ENCODE measurements at regions not wholly inside any gene's neighbourhood (a gene's known extent, or its start where the extent isn't known, plus 50 kb on each side); places are given as distances from the start of the nearest gene placed in this dataset.
"Not testable (repeated sequence)": the region's sequence is repeated elsewhere in the genome, so short reads cannot be mapped to it uniquely, and the experiment has no call there.

DNA sequence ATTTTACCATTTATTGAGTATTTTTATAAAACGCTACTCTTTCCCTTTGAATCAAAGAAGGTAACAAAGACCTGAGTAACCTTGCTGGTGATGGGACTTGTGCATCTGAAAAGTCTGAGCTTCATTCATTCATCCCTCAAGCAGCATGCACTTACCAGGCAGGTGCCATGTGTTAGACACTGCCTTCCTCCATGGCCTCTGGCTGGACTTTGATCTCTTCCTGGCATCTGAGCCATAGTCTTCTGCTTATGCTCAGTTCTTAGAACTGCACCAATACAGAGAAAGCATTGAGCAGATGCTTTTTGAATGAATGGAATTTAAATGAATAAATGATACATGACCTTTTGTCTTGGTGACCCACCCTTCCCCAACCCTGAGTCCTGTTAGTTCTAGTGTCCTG lies 251.4 kb upstream of the COPS8 start:
- no peak for DNase-seq

DNA sequence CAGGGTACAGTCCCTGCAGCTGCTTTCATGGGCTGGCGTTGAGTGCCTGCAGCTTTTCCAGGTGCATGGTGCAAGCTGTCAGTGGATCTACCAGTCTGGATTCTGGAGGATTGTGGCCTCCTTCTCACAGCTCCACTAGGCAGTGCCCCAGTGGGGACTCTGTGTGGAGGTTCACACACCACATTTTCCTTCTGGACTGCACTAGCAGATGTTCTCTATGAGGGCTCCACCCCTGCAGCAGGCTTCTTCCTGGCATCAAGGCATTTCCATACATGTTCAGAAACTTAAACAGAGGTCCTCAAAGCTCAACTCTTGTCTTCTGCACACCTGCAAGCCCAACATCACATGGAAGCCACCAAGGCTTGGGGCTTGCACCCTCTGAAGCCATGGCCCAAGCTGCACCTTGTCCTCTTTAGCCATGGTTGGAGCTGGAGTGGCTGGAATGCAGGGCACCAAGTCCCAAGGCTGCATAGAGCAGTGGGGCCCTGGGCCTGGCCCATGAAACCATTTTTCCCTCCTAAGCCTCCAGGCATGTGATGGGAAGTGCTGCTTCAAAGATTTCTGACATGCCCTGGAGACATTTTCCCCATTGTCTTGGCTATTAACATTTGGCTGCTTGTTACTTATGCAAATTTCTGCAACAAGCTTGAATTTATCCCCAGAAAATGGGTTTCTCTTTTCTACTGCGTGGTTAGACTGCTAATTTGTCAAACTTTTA lies 250.2 kb upstream of the COPS8 start:
- DNase-seq, result no peak

DNA sequence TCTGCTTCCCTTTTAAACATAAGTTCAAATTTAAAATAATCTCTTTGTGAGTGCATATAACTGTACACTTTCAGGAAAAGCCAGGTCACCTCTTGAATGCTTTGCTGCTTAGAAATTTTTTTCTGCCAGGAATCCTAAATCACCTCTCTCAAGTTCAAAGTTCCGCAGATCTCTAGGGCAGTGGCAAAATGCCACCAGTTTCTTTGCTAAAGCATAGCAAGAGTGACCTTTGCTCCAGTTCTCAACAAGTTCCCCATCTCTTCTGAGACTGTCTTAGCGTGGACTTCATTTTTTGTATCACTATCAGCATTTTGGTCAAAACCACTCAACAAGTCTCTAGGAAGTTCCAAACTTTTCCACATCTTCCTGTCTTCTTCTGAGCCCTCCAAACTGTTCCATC lies 249.7 kb upstream of the COPS8 start:
- not testable (repeated sequence) for DNase-seq

DNA sequence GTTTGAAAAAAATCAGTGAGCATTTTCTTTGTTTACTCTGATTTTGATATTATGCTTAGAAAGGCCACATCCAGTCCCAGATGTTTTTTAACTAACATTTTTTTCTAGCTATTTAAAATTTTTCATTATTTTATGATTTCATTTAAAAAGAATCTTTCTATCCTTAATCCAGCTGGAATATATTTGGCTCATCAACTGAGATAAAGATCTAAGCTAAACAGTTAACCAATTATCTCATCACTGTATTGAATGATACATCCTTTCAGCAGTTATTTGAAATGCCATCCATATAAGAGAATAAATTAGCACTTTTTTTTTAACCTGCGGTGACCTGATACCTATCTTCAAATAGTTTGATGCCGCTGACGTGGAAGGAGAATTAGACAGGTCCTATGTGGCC lies 245.5 kb upstream of the COPS8 start:
- no peak for DNase-seq

DNA sequence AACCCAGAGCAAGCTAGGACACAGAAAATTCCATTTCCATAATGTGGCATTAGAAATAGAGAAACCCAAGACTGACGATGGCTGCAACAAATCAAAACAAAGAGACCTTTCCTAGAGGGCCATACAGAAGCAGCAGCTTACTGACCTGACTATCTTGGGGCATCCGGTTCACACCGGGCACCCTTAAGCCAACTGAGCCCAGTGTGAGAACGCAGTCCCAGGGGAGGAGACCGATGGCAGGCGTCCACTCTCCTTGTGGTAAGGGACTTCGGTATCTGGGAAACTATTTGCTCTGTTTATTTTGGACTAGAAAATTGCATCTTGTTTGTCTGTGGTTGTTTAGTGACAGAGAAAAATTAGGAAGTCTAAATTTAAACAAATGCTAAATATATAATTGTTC lies 244.8 kb upstream of the COPS8 start:
- no peak for DNase-seq

DNA sequence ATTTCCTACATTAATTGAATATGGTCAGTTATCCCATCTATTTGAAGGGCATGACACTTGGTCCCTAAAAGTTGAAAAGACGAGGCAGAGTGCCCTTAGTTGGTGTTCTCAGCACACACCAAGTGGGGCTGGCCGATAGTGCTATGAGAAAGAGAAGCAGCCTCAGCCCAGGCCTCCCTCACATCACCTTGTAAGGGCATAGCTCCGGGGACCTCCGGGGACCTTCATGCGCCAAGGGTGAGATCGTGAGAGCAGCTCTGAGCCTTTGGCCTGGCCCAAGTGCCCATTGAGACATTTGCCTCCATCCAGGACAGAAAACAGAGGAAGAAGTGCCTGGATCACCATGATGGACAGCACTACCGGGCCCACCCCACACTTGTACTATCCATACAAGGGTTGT lies 244.3 kb upstream of the COPS8 start:
- no peak for DNase-seq

DNA sequence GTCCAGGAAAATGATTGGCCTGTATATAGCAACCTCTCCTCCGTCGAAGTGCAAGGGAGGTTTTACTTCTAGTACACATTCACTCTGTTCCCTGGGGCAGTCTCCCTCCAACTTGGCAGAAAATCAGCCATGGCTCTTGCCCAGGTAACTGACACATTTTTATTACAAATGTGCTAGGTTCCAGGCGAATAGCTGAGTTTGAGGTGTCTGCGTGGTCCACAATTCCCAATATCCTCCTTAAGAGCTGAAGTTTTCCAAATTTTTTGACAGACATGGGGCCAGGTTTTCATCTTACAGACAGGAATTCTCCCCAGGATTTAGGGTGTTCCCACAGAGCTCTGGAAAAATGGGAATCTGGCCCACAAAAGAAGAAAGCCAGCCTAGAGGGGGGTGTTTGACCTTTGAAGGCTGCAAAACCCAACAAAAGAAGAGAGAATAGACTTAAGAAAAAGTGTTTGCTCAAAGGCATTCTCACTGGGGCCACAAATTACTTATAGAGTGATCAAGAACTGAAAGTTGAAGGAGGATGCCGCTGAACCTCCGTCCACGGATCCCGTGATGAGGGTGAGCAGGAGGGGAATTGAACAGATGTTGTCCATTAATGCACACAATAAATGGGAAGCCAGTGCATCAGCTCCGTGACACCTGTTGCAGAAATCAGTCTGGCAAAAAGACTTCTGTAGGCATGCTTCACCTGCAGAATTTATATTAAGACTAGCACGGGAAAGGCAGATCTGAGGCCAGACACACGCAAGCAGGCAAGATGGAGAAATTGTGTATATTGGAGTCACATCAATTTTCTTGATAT lies 242.3 kb upstream of the COPS8 start:
- no peak for DNase-seq

DNA sequence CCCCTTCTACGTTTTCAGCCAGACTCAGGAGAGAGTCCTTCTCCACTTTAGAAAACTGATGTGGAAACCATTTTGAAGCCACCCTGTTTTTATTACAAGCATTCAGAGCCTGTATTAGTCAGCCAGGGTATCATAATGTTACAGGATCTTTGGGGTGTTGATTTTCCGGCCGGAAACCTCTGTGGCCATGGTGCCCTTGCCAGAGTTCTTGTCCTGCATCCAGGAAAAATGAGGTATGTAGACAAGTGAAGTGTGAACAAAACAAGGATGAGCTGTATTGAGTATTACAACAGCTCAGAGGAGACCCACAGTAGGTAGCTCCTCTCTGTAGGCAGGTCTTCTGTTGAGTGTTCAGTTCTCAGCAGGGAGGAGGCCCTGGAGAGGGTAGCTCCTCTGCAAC lies 241.0 kb upstream of the COPS8 start:
- no peak for DNase-seq

DNA sequence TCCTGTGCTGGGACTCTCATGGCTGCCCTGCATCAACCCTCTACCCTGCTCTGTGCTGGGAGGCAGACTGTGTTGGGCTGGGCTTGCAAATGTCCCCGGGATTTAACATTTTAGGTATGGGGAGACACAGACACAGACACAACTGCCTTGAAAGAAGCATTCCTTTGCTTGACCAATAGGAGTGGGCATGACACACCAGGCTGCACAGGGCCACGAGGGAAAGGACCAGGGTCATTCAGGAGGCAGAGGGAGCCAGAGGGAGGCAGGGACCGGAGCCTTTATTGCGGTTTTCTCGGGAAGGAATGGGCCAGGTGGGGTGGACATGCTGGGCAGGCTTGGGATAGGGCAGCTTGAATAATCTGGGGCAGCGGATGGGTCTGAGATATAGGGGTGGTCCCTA lies 238.7 kb upstream of the COPS8 start:
- no peak for DNase-seq

DNA sequence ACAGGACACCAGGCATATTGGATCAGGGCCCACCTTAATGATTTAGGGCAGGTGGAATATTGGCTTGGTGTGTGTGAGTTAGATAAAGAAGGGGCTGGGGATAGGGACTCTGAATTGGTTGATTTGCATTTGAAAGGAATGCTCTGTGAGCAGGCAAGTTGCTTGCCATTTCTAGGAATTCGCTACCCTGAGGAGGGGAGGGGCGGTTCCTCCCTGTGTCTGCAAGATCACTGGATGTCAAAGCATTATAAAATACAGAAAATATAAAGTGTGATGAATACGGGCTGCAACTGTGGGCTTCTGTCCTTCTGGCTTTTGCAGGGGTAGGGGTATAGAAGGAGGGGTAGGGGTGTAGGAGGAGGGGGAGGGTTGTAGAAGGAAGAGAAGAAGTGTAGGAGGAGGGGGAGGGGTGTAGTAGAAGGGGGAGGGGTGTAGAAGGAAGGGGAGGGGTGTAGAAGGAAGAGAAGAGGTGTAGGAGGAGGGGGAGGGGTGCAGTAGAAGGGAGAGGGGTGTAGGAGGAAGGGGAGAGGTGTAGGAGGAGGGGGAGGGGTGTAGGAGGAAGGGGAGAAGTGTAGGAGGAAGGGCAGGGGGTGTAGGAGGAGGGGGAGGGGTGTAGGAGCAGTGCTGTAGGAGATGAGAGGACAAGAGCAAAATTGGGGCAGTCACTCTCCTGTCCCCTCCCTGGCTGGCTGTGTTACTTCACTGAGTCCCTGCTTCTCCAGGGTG lies 238.0 kb upstream of the COPS8 start:
- no peak for DNase-seq

DNA sequence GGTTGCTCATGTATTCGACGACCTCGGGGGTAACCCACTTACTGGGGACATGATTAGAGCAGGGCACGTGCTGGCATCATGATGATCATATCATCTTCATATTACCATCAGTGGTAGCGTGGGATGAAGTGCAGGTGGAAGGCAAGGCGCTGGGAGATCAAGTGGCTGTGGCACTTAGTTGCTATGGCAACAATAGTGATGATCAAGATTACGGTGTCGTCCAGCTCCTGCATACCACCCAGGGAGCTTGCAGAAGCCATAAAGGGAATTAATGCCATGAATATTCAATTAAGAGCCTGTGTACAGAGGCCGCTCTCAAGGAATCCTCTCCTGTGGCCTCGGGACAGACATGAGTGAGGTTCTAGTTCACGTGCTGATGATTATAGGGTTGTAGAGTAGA lies 237.2 kb upstream of the COPS8 start:
- DNase-seq, result no peak

DNA sequence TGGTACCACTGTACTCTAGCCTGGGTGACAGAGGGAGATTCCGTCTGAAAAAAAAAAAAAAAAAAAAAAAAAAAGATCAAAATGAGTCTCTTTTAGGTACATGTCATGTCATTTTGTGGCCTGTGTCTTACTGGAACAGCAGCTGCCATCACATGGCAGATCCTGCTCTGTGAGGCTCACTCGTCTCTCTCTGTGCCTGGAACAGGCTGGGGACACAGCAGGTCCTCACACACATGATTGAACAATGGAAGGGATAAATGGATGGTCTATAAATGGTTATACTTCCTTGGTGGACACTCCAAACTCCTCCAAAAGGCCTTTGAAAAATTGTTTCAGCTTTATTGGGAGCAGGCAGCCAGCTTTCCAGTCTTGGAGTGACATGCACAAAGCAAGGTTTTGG lies 236.2 kb upstream of the COPS8 start:
- DNase-seq, result no peak

DNA sequence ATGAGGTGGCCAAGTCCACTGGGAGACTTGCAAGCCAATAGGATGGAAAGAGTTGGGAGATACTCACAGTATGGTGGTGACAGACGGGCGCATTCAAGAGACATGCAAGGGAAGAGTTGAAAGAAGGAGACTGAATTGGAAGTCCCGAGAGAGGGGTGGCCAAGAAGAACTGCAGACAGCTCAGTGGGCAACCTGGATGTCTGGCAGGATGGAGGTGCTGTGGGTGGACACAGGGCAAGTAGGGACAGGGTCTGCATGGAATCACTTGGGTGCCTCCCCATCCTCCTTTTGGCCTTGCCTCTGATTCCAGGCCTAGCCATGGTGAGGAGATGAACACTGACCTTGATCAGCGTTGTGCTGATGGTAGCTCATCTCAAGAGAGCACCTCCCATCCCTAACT lies 235.7 kb upstream of the COPS8 start:
- no peak for DNase-seq

DNA sequence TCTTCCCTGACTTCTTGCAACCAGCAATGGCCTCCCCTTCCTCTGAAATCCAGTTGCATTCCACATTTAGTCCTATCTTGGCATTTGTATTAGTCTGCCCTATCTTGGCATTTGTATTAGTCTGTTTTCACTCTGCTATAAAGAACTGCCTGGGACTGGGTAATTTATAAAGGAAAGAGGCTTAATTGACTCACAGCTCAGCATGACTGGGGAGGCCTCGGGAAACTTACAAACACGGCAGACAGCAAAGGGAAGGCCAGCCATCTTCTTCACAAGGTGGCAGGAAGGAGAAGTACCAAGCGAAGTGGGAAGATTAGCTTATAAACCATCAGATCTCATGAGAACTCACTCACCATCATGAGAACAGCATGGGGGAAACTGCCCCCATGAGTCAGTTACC lies 234.5 kb upstream of the COPS8 start:
- DNase-seq, result no peak

DNA sequence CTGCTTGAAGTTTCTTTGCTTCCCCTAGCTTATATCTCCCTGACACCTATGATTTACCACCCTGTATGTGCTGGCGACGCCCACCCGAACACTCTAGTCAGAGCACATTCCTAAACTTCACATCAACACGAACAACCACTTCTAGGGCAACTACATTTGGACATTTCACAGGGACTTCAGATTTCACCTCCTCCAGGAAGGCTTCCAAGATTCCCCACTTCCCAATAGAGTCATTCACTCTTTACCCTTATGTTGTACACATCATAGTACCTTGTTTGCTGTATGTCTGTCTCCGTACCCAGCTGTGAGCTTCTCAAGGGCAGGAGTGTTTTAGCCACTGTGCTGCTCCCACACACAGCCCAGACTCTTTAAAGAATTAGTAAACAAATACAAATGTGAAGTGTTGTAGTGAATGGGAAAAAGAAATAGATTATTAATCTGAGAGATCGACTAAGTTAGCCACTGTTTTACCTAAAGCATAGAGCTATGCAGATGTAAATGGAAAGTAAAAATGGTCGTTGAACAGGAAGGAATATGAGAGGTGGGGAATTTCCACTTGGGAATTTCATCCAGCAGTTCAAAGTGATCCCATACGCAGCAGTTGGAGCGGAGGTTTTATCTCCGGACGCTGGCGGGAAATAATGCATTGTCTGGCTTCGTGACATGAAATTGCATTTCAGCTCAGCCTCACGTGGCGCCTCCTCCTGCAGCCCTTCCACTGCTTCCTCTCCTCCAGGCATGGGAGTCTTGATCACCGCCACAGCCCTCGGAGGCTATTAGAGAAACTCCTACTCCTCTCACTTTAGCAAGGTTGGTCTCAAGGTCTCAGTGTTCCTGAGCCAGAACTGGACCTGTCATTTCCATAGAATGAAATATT lies 233.4 kb upstream of the COPS8 start:
- DNase-seq, result no peak

DNA sequence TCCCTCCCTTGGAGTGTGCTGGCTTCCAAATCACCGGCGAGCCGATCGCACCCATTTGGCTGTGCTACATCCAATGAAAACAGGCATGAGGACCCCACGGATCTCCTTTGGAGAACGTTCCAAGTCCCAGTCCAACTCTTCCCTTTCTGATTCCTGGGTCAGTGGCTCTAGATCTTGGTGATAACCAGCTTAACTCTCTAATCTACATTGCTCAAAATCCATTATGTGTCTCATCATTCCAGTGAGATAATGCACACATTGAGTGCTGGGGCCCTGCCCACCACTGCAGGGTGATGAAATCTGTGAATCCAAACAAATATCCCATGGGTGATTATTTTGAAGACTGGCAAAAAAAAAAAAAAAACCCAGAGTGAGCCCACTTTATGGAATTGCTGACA lies 232.7 kb upstream of the COPS8 start:
- DNase-seq, result no peak

DNA sequence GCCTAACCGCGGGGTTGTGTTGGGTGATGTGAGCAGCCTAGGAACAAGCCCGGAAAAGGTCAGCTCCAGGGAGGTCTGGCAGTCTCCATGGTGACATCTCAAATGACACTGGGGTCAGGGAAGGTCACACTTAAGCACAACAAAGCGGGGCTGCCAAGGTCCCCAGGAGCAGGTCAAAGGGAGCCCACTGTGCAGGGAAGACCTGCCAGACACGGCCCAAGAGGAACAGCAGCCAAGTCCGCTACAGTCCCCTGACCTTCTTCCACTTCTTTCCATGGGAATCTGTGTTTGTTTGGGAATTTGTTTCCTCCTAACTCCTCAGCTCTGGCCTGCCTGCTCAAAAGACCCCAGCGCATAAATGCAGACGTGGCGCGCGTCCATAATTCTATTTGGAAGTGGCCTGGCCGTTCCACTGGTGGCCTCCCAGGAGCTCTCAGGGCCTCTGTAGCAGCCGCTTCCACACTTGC lies 232.1 kb upstream of the COPS8 start:
- no peak for DNase-seq

DNA sequence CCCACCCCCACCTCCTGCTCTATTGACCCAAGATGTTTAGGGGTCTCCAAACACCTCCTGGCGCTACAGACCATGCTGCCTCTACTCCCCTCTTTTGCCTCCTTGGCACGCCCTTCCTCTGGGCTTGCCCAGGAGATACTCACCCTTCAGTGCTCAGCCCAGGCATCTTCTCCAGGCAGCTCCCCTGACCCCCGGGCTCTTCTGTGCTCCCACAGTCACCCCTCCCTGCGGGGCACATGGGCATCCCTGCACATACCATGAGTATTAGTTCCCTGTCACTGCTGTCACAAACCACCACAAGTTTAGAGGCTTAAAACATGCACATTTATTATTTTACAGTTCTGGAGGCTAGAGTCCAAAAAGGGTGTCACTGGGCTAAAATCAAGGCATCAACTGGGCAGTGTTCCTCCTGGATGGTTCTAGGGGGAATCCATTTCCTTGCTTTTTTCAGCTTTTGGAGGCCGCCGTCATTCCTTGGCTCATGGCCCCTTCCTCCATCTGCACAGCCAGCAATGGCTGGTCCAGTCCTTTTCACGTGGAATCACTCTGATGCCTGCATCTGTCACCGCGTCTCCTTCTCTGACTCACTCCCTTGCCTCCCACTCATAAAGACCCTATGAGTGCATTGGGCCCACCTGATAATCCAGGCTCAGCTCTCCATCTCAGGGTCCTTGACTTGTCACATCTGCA lies 230.4 kb upstream of the COPS8 start:
- no peak for DNase-seq

DNA sequence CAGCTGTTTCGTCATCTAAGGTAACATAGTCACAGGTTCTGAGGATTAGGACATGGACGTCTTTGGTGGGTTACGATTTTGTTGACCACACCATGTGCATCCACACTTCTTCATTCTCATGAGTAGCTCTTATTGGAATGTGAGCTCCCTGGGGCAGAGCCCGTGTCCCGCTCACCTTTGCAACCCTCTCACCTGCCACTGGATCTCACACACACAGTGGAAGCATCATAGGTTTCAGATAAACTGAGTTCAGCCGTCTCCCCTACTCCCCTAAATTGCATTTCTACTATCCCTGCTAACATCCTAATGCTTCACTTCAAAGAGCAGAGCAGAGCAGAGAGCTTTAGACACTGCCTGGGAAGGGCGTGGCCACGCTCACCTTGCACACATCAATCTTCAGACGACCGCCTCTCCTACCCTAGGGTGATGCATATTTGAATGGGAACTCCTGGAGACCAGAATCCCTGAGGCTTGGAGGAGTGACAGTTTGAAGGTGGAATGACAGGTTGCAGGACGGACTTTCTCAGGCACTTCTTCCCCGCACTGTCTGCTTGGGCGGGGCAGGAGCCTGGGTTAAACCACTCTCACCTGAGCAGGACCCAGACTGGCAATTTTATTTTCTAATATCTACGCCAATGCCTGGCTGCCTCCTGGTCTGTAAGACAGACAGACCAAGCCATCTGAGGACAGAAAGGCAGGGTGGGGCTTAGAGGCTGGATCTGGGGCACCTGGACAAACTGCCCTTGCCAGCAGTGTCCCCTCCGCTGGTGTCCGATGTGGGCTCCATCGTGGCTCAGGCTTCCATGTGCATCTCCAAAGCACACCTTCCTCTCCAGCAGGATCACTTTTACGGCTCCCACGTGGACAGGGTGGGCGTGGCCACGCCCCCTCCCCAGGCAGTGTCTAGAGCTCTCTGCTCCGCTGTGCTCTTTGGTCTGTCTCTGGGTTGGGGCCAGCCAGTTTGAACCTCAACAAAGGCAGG lies 229.5 kb upstream of the COPS8 start:
- DNase-seq, result no peak

DNA sequence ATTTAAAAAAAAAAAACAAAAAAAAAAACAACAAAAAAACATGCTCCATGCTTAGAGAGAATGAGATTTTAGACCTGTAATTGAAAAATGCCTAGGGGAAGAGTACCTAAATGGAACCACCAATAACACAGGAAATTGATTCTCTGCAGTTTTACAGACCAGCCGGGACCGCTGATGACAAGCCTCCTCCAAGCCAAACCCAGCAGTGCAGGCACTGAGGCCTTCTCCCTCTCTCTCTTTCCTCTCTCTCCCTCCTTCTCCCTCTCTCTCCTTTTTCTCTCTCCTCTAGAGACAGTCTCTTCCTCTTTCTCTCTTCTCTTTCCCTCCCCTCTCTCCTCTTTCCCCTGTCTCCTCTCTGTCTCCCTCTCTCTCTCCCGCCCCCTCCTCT lies 228.8 kb upstream of the COPS8 start:
- no peak for DNase-seq

DNA sequence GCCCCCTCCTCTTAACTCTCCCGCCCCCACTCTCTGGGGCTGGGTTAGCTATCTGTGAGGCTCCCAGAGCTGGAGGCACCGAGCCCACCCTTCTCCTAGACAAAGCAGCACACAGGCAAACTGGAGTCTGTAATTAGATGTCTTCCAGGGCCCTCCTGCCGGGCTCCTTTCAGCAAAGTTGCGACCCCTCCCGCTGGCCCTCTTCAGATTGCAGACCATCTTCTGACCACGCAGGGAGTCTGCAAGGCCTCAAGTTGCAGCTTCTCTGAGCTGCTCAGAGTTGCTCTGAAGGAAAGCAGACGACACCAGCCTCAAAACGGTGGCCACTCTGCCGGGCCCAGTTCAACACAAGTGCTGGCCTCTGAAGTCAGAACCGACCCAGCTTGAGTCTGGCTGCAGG lies 228.4 kb upstream of the COPS8 start:
- DNase-seq, result no peak
